Activated effector memory CD4-positive, alpha-beta T cell treated with Interleukin-2 at 50 U/mL for 16 hours (primary cell): ENCODE measurements at regions not wholly inside any gene's neighbourhood (a gene's known extent, or its start where the extent isn't known, plus 50 kb on each side); places are given as distances from the start of the nearest gene placed in this dataset.

ENCODE experiments used
- DNase-seq: peaks from one replicate; pipeline ENCODE4 v3.0.0-alpha.2; 2020

- DNase-seq = no peak
Measured at GRCh38 chr1:239539051-239539450, 152.7 kb downstream of the CHRM3 start.

DNA sequence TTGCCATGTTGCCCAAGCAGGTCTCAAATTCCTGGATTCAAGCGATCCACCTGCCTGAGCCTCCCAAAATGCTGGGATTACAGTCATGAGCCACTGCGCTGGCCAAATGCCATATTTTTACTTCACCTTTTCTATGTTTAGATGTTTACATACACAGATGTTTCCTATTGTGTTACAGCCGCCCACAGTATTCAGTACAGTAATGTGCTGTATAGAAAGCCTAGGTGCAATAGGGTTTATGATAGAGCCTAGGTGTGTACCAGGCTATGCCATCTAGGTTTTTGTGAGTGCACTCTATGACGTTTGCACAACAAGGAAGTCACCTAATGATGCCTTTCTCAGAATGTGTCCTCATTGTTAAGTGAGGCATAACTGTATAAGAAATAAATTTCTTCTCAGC is 153.4 kb downstream of the CHRM3 start:
- no peak for DNase-seq

DNA sequence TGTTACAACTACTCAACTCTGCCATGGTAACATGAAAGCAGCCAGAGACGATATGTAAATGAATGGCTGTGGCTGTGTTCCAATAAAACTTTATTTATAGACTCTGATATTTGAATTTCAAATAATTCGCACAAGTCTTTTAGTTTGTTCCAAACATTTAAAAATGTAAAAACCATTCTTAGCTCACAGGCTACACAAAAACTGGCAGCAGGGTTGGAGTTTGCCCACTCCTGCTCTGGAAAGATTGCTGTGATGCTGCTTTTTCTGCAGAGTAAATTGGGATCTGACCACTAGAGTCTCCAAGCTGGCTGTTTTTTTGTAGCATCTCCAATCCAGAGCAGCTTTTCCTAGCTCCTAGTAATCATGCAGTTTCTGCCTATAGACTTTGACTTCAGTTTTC is 157.5 kb downstream of the CHRM3 start:
- DNase-seq = no peak

DNA sequence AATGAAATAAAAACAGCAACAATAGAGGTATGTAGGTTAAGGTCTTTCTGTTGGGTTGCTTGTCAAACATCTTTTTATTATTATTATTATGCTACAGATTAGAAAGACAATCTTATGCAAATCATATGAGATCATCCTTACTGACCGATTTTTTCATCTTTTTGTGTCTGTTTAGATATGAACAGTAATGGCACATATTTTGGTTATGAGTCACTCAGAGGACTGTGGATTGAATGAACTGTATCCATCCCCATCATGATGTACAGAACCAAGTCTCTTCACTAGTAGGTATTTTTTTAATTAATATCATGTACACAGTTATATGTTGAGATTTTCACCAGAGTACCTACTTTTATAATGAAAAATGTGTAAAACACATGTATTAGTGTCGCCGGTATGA is 159.1 kb downstream of the CHRM3 start:
- DNase-seq = no peak

DNA sequence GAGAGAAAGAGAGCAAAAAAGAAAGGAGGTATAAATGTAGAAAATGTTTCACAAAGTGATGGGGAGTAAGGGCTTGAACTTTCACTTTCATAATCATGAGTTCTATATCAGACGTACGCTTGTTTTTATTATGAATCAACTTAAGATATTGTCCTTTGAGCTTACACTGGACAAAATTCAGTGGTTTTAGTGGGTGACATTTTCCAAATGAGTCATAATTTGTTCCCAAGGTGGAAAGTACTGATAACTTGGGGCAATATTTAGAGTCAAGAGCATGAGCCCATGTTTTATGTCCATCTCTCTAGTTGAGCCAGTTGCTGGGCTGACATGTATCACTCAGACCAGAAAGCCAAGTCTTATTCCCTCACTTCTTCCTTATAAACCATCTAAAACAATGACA is 161.6 kb downstream of the CHRM3 start:
- DNase-seq = no peak

DNA sequence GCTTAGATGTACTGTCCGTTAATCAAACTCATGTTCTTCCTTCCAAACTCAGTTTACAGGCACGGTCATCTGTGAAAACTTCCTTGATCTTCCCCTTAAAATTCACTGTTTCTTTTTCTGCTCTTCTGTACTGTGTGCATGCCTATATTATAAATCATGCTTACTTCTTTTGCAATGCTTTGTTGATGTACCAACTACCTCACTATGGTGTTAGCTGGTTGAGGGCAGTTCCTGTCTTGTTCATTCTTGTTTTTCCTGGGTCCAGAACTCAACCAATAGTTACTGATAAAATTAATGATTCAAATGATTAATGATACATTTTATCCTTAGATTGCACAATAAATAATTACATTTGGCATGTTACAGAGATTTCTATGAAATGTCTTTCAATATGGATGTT is 163.8 kb downstream of the CHRM3 start:
- DNase-seq = no peak

GRCh38 chr1:239555350-239555749 is 169.0 kb downstream of the CHRM3 start:
- no peak for DNase-seq

GRCh38 chr1:239558559-239558958 is 172.2 kb downstream of the CHRM3 start:
- no peak for DNase-seq

DNA sequence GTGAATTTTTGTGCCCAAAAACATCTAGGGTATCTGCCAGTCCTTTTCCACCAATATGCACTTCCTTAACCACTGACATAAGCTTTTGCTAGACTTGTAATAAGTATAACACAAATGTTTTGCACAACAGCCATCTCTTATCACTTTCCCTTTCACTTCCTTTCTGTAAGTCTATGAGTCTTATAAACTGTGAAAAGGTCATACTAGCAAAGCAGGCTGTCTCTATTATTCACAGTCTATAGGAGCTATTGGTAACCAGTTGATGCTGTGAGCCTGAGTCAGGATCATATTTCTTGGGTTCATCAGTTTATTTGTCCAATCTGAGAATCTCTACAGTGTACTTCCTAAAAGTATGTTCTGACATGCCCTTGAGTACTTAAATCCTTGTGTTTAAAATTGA is 172.6 kb downstream of the CHRM3 start:
- DNase-seq = no peak

DNA sequence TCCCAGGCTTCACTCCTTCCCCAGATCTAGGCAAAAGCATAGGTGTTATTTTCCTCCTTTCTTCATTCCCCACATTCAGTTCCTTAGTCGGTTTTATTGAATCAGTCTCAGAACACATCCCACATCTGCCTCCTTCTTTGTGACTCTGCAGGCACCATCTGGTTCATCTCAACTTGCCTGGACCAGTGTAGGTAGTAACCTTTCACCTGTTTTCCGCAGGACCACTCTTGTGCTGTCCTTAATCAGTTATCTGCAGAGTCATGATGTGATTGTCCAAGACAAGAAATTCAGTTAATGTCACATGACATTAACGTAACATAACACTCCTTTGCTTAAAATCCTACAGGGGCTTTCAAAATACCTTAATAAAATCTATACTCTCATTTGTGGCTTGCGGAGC is 174.6 kb downstream of the CHRM3 start:
- no peak for DNase-seq

DNA sequence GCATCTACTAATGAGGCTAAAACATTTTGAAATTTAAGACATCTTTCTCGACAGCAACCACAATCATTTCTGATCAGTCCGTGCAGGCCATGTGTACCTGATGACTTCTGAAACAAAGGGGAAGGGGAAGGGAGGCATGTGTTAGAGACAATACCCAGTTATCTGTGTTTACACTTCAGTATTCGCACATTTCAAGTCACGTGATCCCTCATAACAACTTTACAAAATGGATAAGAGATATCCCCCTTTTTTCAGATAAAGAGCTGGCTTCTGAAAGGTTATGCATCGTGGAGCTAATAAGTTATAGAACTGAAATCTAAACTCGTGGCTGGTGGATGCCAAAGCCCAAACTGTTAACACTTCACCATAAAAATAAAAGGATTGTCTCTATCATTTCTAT is 175.7 kb downstream of the CHRM3 start:
- DNase-seq = no peak

GRCh38 chr1:239563681-239564080 is 177.3 kb downstream of the CHRM3 start:
- DNase-seq = no peak

DNA sequence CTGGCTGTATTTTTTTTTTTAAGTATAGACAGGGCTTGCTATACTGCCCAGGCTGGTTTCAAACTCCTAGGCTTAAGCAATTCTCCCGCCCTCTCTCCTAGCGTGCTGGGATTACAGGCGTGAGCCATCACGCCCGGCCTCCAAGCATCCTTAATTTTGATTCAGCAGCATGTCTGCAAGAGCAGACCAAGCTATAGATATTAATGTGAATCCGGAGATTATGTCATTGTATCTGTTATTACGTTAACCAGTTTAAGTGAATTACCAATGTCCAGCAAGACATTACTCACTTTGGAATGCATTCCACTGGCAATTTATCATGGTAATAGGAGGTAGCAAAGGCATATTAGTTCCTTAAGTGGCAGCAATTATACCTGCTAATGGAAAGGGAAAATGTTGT is 179.7 kb downstream of the CHRM3 start:
- no peak for DNase-seq

- DNase-seq = no peak
Measured at GRCh38 chr1:239570878-239571277, 184.5 kb downstream of the CHRM3 start.

DNA sequence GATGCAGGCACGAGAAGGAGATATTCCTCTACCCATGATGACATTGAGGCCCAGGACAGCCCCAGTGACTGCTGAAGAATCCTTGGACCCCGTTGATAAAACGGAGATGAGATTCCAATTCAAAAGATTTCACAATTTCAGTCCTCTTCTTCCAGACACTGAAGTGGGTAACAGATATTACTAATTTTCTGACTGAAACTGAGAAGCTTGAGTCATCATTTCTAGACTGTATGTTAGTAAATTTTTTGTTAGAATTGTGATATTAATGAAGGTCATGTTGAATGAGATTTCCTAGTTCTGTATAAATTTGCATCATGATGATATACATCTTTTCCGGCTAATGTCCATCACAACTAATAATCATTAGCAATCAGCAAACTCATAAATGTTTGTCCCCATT is 185.8 kb downstream of the CHRM3 start:
- DNase-seq = no peak

DNA sequence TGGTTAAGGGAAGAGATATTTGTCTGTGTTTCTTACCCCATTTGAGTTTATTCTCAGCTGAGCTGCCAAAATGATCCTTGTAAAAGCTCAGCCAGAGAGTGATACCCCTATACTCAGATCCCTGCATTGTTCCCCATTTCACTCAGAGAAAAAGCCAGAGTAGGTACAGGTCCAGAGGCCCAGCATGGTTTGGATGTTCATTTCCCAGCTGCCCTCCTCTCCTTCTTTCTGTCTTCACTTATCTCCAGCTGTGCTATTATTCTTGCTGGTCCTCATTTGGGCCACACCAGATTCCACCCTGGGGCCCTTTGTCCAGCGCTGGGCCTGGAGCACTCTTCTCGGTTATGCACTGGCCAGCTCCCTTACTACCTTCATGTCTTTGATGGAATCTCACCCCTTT is 187.7 kb downstream of the CHRM3 start:
- DNase-seq = no peak

GRCh38 chr1:239575113-239575512 is 188.7 kb downstream of the CHRM3 start:
- no peak for DNase-seq

DNA sequence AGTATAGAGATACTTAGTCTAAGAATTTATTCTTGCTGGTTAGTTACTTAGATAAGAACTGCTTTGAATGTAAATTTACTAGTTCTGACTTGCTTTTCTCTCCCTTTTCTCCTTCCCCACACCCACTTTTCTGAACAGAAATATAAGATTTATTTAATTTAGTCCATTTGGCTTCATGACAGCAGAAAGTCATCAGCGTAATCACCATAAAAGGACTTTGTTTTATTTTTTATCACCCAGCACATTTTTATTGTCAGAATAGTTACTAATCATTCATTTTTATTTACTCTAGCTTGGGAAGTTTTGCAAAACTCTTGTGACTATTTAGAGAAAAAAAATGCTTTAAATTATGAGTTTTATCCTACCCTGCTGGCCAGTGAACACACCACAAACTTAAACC is 197.2 kb downstream of the CHRM3 start:
- no peak for DNase-seq

DNA sequence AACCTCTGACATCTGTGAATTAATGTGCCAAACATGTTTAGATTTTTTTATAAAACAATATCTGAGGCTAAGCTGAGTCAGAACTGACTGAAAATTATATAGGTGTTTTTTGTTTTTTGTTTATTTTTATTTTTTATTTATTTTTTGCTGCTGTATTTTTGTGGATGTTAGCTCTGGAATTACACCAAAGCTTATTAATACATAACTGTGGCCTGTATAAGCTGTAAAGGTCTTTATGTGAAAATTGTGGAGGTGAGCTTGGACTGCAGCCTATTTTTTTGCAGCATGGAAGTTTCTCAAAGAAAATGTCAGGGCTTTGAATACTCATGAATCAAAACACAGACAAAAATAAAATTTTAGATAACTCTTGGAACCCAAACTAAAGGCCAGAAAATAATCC is 199.8 kb downstream of the CHRM3 start:
- no peak for DNase-seq

DNA sequence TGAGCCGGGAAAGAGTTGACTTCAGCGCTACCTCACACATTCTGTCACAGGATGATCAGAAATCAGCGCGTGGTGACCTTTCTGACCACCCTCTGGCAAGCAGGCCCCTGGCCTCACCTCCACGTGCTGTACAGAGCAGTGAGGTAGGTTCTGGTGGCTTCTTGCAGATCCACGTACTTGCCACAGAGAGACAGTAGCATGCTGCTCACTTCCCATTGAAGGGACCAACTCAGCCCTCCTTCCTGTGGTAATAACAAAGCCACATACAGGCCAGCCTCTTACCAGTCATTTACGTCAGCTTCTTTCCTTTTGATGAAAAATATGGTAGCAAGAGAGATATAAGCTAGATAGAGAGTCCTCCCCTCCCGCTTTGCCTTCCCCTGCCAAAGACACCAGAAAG is 200.7 kb downstream of the CHRM3 start:
- DNase-seq = peak; percentile 2

DNA sequence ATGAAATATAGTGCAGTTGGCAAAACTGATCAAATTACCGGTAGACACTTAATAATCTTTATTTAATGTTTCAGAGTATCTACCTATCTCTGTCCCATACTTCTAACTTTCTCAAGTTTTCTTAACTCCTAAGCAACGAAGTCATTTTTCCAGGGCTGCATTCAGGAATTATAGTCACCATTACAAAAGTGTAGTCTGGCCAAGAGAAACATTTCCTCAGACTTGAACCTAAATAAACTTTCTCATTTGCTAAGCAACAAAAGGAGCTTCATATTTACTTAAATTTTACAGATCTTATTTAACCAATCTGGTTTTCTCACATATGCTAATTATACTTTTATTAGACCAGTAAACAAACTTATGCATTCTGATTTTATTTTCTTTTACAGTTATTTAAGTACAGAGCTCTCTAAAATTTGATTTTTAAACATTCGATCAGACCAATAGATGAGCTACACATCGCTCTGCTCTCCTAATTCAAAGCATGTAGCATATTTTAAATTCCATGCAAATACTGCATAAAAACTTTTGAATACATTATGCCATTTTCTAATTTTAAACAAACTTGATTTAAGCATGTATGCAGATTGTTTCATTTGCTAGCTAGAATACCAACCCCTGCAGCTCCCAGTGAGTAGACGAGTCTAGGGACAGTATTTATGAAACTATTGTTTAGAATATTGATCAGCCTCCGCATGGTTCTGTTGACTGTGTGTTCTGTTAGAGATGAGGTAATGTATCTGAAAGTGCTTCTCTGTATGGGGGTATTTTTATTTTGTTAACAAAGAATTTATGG is 201.4 kb downstream of the CHRM3 start:
- DNase-seq = no peak

- DNase-seq = no peak
Measured at GRCh38 chr1:239590556-239590955, 204.2 kb downstream of the CHRM3 start.

GRCh38 chr1:239593527-239593926 is 207.2 kb downstream of the CHRM3 start:
- no peak for DNase-seq

DNA sequence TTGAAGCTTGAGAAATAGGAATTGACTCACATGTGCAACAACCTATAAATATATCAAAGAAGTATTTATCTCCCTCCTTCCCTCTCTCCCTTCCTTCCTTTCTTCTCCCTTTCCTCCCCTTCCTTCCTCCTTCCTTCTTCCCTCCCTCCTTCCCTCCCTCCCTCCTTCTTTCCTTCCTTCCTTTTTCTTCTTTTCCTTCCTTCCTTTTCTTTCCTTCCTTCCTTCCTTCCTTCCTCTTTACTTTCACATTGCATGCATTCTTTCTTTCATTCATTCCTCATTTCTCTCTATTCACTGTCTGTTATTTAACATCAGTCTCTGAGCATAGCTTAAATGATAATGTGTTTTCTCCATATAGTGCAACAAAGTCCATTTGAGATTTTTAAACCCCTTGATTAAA is 214.2 kb downstream of the CHRM3 start:
- no peak for DNase-seq

- DNase-seq = no peak
Measured at GRCh38 chr1:239601108-239601507, 214.7 kb downstream of the CHRM3 start.
